HG02870 (cell line): ENCODE measurements at regions not wholly inside any gene's neighbourhood (a gene's known extent, or its start where the extent isn't known, plus 50 kb on each side); places are given as distances from the start of the nearest gene placed in this dataset.
A peak's percentile ranks its signal among the peaks of the same experiment; 100 is the strongest.
"Not testable (repeated sequence)": the region's sequence is repeated elsewhere in the genome, so short reads cannot be mapped to it uniquely, and the experiment has no call there.

Experiments
- ATAC-seq: cut with Tn5 transposase; IDR thresholded peaks from one replicate; pipeline ENCODE4 v1.9.1; 2021; ENCODE audit warnings: mild to moderate bottlenecking, moderate library complexity; ENCODE audit not compliant: unreplicated experiment

DNA sequence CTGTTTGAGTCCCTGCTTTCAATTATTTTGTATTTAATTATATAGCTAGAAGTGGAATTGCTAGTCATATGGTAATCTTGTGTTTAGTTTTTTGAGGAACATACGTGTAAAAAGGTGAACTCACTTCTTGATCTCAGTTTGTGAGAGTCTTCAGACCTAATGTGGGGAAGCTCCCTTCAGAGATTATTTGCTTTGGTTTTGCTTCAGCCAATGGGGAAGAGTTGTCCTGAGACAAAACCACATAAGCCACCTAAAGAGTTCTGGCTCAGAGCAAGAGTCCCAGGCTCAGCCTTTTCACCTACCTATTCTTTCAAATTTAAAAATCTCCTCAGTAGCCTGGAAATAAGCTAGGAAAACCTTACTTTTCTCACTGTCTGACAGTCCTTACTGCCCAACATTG lies 138.4 kb downstream of the UCK2 start:
- peak; percentile 83 for ATAC-seq

DNA sequence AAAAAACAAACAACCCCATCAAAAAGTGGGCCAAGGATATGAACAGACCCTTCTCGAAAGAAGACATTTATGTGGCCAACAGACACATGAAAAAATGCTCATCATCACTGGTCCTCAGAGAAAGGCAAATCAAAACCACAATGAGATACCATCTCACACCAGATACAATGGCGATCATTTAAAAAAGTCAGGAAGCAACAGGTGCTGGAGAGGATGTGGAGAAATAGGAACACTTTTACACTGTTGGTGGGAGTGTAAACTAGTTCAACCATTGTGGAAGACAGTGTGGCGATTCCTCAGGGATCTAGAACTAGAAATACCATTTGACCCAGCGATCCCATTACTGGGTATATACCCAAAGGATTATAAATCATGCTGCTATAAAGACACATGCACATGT lies 142.0 kb downstream of the UCK2 start:
- not testable (repeated sequence) for ATAC-seq

DNA sequence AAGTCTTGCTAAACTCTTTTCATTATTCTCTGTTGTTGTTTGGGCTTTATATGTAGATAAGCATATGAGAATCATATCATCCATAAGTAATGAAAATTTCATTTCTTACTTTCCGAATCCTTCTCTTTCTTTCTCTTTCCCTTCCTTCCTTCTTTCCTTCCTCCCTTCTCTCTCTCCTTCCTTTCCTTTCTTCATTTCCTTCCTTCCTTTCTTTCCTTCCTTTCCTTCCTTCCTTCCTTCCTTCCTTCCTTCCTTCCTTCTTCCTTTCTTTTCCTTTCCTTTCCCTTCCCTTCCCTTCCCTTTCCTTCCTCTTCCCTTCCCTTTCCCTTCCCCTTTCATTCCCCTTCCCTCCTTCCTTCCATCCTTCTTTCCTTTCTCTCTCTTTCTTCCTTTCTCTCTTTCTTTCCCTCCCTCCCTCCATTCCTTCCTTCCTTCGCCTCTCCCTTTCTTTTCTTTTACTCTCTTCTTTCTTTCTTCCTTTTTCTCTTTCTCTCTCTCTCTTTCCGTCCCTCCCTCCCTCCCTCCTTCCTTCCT lies 147.3 kb downstream of the UCK2 start:
- no peak for ATAC-seq

DNA sequence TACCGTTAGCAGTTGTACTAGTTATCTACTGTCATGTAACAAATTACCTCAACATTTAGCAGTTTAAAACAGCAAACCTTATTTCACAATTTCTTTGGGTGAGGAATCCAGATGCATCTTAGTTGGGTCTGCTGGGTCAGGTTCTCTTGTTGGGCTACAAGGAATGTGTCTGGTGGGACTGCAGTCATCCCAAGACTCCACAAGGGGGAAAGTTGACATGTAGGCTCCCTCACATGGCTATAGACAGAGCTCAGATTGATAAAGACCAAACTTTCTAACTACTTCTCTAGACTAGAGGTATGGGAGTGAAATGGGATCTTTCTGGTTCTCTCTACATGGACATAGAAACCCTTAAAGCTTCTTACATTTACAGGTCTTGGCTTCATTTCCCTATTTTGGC lies 160.9 kb downstream of the UCK2 start:
- ATAC-seq: no peak

DNA sequence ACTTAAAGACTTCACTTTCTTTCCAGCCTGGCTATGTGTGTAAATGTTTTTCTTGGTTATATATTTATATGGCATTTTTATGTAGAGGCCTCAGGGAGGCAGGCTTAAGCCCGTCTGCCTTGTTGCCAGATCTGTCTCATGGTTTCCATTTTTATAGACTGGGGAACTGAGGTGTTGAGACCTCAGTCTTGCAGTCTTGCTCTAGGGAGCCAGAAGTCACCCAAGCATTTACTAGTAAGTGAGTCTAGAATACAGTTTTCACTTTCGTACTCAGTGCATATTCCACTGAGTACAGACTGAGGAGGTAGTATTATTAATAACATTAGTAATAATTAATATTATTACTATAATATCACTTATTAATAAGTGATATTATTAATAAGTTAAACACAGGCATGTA lies 161.4 kb downstream of the UCK2 start:
- no peak for ATAC-seq

DNA sequence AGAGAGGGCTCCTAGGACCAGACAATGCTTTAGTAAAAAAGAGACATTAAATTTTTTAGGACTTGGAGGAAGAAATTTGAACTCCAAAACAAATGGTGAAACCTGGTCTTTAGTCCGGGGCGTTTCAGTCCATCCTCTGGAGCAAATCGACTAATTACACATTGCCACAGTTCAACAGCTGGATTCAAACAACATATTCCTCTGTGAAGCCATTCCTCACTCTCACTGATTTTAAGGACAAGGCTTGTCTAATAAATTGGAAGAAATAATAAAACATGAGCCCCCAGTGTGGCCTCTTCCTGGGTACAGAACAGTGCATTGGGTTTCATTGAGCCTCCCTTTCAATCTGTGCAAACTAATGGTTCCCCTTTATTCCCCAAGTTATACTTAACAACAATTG lies 165.1 kb downstream of the UCK2 start:
- no peak for ATAC-seq

DNA sequence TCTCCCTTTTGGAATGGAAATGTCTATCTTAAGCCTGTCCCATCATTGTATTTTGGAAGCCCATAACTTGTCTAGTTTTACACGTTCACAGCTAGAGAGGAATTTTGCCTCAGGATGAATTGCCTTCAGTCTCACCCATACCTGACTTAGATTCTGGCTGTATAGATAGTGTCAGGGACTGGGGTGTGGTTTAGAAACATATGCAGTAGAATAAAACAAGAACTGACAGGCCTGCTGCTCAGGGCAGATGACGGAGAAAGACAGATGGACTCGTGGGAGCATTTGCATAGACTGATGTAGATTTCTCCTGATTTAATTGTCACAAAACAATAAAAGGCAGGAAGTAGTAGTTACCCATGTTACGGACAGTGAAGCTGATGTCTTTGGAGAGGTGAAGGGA lies 166.7 kb downstream of the UCK2 start:
- no peak for ATAC-seq

DNA sequence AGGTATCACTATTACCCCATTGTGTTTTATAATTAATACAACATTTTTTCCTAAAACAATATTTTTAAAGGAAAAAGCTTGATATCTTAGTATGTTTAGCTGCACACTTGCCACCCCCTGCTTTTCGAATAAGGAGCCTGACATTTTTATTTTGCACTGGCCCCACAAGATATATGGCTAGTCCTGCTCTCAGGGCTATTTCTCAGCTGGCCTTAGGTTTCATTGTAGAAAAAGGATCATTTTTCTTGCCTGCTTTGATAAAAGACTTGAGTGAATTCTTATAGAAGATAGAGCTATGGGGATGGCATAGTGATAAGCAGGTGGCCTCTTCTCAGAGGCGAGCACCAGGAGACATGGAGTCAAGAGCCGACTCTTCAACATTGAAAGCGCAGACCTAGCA lies 167.0 kb downstream of the FAM78B start:
- no peak for ATAC-seq

DNA sequence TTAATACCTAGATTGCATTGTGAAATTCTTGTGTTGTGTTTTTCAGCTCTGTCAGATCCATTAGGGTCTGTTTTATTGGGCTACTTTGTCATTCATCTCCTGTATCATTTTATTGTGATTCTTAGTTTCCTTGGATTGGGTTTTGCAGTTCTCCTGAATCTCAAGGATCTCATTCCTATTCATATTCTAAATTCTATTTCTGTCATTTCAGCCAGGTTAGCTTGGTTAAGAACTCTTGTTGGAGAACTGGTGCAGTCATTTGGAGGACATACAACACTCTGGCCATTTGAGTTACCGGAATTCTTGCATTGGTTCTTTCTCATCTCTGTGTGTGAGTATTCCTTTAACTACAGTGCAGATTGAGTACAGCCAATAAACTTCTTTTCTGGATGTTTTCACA lies 159.6 kb downstream of the FAM78B start:
- no peak for ATAC-seq

DNA sequence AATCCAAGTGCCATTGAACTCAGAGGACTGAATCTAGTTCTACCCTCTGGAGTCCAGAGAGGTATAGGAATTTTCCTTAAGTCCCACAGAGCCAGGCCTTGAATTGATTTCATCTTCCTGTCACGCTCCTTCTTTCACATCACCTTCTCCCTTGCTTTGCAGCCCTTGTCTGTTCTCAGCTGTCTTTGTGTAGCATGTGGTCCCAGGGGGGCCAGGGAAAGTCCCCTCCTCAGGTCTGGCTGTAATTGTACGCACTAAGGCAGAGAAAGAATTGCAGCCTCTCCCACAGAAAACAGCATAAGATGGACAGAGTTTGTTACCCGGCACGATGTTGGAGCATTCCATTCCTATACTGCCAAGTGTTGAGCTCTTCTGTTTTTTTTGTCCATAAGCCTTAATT lies 153.6 kb downstream of the FAM78B start:
- no peak for ATAC-seq

DNA sequence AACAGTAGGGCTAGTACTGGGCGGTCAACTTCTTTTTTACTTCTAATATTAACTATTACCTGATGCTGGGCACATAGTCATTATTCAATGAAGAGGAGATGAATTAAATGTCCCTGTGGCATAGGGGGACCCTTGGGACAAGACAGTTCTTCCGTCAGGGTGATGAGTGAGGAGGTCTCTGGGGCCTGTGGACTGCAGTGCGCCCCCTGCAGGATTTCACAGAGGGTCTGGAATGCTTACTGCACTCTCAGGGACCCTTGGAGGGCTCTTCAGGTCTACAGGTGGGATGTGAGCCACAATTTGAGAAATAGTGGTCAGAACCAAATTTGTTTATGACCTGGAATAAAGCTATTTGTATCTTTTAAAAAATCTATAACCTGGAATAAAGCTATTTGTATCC lies 149.4 kb downstream of the FAM78B start:
- ATAC-seq: no peak
